ENCODE measurements at regions not wholly inside any gene's neighbourhood (a gene's known extent, or its start where the extent isn't known, plus 50 kb on each side); places are given as distances from the start of the nearest gene placed in this dataset.

GRCh38 chr3:182683858-182684257, 109.4 kb upstream of the ATP11B start:
- no peak for TF ChIP-seq CTCF (IDR thresholded peaks at IDR 0.05; ENCODE audit: extremely low read depth in 1 of 2, insufficient read depth in 1 of 2, low read depth in 1 of 2, low read length in 2 of 2)
- TF ChIP-seq MAX (IDR thresholded peaks at IDR 0.05; ENCODE audit: insufficient read depth, insufficient read length), result no peak
- TF ChIP-seq POLR2A (IDR thresholded peaks at IDR 0.05; ENCODE audit: low read depth, low read length), result no peak
